ENCODE measurements at regions not wholly inside any gene's neighbourhood (a gene's known extent, or its start where the extent isn't known, plus 50 kb on each side); places are given as distances from the start of the nearest gene placed in this dataset.

DNA sequence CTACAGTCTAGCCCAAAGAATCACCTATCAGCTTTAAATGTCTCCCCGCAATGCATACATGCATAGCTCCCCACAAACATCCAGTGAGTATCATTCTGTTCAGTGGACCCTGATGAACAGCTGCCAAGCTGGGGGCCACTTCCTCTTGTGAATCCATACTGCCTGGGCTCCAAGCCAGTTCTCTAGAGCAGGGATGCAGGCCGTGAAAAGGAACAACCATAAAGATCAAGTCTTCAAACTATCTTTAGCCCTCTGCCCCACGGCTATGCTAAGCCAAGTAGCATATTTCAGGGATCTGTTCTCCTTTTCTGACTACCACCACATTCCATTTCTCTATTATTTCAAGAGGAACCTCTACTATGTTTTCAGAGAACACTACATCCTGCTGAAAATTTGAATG is 191.7 kb upstream of the BTBD3 start:
- H3K27me3 ChIP-seq (ENCODE audit: control insufficient read depth in 2 of 2, insufficient read depth in 1 of 2, low read length in 1 of 2) = no peaks in the 10 kb centered on the region
- H3K9me3 ChIP-seq (ENCODE audit: control insufficient read depth in 2 of 2, insufficient read depth in 1 of 2, low read length in 1 of 2) = no peaks in the 10 kb centered on the region
- H3K36me3 ChIP-seq (ENCODE audit: control insufficient read depth in 2 of 2, insufficient read depth in 2 of 2, low read length in 1 of 2) = no peaks in the 10 kb centered on the region
- DNase-seq (ENCODE audit: low read depth in 6 of 9, low spot score in 9 of 9) = no peak
- 31% methylated on average over 3 of the region's 3 CpGs for WGBS
- no peaks in the 10 kb centered on the region for H3K4me1 ChIP-seq (ENCODE audit: control insufficient read depth in 2 of 2, insufficient read depth in 2 of 2, low read length in 2 of 2)
- H3K27ac ChIP-seq (ENCODE audit: low read depth in 1 of 2, low read length in 1 of 2) = no peak overlapping the region
- H3K4me3 ChIP-seq (ENCODE audit: low read length in 2 of 2) = no peak overlapping the region

DNA sequence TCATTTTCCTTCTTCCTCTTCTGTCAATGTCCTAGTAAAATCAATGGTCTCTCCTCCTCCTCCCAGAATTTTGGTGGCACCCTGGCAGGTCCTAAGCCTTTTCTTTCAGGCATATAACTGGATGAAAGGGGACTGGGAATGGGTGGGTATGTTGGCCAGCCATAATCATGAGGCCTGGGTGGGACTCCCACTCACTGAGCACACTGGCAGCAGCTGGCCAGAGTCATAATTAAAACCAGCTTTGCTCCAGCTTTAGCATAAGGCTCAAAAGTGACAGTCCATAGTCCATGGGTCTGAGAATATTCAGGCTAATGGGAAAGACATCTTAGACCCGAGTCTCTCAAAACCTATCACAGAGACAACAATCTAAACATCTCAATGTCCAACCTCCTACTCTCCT is 190.0 kb upstream of the BTBD3 start:
- no peak for DNase-seq (ENCODE audit: low read depth in 6 of 9, low spot score in 9 of 9)
- no peaks in the 10 kb centered on the region for H3K9me3 ChIP-seq (ENCODE audit: control insufficient read depth in 2 of 2, insufficient read depth in 1 of 2, low read length in 1 of 2)
- H3K27ac ChIP-seq (ENCODE audit: low read depth in 1 of 2, low read length in 1 of 2) = no peak overlapping the region
- H3K4me3 ChIP-seq (ENCODE audit: low read length in 2 of 2) = no peak overlapping the region
- 95% methylated on average over 1 of the region's 1 CpG for WGBS
- H3K36me3 ChIP-seq (ENCODE audit: control insufficient read depth in 2 of 2, insufficient read depth in 2 of 2, low read length in 1 of 2) = no peaks in the 10 kb centered on the region
- no peaks in the 10 kb centered on the region for H3K4me1 ChIP-seq (ENCODE audit: control insufficient read depth in 2 of 2, insufficient read depth in 2 of 2, low read length in 2 of 2)
- H3K27me3 ChIP-seq (ENCODE audit: control insufficient read depth in 2 of 2, insufficient read depth in 1 of 2, low read length in 1 of 2) = no peaks in the 10 kb centered on the region

DNA sequence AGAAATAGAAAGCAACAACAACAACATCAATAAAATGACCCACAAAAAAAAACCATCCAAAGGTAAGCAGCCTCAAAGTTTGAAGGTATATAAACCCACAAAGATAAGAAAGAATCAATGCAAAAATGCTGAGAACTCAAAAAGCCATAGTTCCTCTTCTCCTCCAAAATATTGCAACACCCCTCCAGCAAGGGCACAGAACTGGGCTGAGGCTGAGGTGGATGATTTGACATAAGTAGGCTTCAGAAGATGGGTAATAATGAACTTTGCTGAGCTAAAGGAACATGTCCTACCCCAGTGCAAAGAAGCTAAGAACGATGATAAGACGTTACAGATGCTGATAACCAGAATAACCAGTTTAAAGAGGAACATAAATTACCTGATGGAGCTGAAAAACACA is 188.8 kb upstream of the BTBD3 start:
- Histone ChIP-seq H3K27ac (ENCODE audit: low read depth in 1 of 2, low read length in 1 of 2) (no peak overlapping the region), H3K9me3 (ENCODE audit: control insufficient read depth in 2 of 2, insufficient read depth in 1 of 2, low read length in 1 of 2) (no peaks in the 10 kb centered on the region), H3K4me3 (ENCODE audit: low read length in 2 of 2) (no peak overlapping the region), H3K4me1 (ENCODE audit: control insufficient read depth in 2 of 2, insufficient read depth in 2 of 2, low read length in 2 of 2) (no peaks in the 10 kb centered on the region), H3K27me3 (ENCODE audit: control insufficient read depth in 2 of 2, insufficient read depth in 1 of 2, low read length in 1 of 2) (no peaks in the 10 kb centered on the region), H3K36me3 (ENCODE audit: control insufficient read depth in 2 of 2, insufficient read depth in 2 of 2, low read length in 1 of 2) (no peaks in the 10 kb centered on the region)
- 94% methylated on average over 2 of the region's 2 CpGs for WGBS
- no peak for DNase-seq (ENCODE audit: low read depth in 6 of 9, low spot score in 9 of 9)

DNA sequence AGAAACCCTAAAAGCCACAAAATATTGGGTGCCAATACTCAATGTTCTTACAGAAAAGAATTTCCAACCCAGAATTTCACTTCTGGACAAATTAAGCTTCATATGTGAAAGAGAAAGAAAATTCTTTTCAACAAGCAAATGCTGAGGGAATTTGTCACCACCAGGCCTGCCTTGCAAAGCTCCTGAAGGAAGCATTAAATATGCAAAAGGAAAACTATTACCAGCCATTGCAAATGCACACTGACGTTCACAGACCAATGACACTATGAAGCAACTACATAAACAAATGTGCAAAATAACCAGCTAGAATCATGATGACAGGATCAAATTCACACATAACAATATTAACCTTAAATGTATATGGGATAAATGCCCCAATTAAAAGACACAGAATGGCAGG is 187.9 kb upstream of the BTBD3 start:
- 93% methylated on average over 1 of the region's 1 CpG for WGBS
- H3K9me3 ChIP-seq (ENCODE audit: control insufficient read depth in 2 of 2, insufficient read depth in 1 of 2, low read length in 1 of 2) = no peaks in the 10 kb centered on the region

DNA sequence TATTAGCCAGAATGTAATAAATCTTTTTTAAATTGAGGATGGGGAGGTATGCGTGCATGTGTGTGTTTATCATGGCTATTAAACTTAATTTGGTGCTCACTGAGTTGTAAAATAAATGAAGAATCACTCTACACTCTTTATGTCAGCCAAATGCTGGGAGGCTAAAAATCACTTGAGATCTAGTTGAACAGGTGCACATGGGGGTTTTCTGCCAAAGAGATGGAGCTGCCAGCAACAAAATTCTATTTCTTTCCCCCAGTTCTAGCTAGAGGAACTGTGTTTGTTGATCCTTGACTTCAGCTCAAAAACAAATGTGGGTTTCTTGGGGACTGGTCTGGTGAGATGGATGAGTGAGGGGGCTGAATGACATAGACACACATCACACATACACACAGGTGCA is 183.3 kb upstream of the BTBD3 start:
- Histone ChIP-seq H3K9me3 (ENCODE audit: control insufficient read depth in 2 of 2, insufficient read depth in 1 of 2, low read length in 1 of 2) (no peaks in the 10 kb centered on the region), H3K27ac (ENCODE audit: low read depth in 1 of 2, low read length in 1 of 2) (no peak overlapping the region), H3K36me3 (ENCODE audit: control insufficient read depth in 2 of 2, insufficient read depth in 2 of 2, low read length in 1 of 2) (no peaks in the 10 kb centered on the region), H3K4me3 (ENCODE audit: low read length in 2 of 2) (no peak overlapping the region), H3K27me3 (ENCODE audit: control insufficient read depth in 2 of 2, insufficient read depth in 1 of 2, low read length in 1 of 2) (no peaks in the 10 kb centered on the region), H3K4me1 (ENCODE audit: control insufficient read depth in 2 of 2, insufficient read depth in 2 of 2, low read length in 2 of 2) (no peaks in the 10 kb centered on the region)
- DNase-seq (ENCODE audit: low read depth in 6 of 9, low spot score in 9 of 9) = no peak
- WGBS = 89% methylated on average over 1 of the region's 1 CpG

More for the DNA sequence above, 187.9 kb upstream of the BTBD3 start:
- Histone ChIP-seq H3K27ac (ENCODE audit: low read depth in 1 of 2, low read length in 1 of 2) (no peak overlapping the region), H3K27me3 (ENCODE audit: control insufficient read depth in 2 of 2, insufficient read depth in 1 of 2, low read length in 1 of 2) (no peaks in the 10 kb centered on the region), H3K4me3 (ENCODE audit: low read length in 2 of 2) (no peak overlapping the region), H3K4me1 (ENCODE audit: control insufficient read depth in 2 of 2, insufficient read depth in 2 of 2, low read length in 2 of 2) (no peaks in the 10 kb centered on the region), H3K36me3 (ENCODE audit: control insufficient read depth in 2 of 2, insufficient read depth in 2 of 2, low read length in 1 of 2) (no peaks in the 10 kb centered on the region)
- no peak for DNase-seq (ENCODE audit: low read depth in 6 of 9, low spot score in 9 of 9)

DNA sequence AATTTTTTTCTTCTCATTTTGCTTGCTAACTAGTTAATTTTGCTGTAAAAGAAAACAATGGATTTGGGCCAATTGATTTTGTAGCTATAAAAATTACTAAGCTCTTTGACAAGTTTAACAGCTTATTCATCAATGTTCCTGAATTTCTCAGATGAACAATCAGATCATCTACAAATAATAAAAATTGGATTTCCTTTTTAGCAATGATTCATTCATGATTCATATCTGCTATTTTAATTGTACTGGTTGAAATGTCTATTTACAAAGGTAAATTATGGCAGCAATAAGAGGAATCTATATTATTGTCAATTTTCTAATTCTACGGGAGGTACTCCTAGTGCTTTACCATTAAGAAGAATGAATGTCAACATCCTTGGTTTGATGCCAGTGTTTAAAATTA is 178.8 kb upstream of the BTBD3 start:
- Histone ChIP-seq H3K27me3 (ENCODE audit: control insufficient read depth in 2 of 2, insufficient read depth in 1 of 2, low read length in 1 of 2) (no peaks in the 10 kb centered on the region), H3K9me3 (ENCODE audit: control insufficient read depth in 2 of 2, insufficient read depth in 1 of 2, low read length in 1 of 2) (no peaks in the 10 kb centered on the region), H3K4me1 (ENCODE audit: control insufficient read depth in 2 of 2, insufficient read depth in 2 of 2, low read length in 2 of 2) (no peaks in the 10 kb centered on the region), H3K4me3 (ENCODE audit: low read length in 2 of 2) (no peak overlapping the region), H3K36me3 (ENCODE audit: control insufficient read depth in 2 of 2, insufficient read depth in 2 of 2, low read length in 1 of 2) (no peaks in the 10 kb centered on the region), H3K27ac (ENCODE audit: low read depth in 1 of 2, low read length in 1 of 2) (no peak overlapping the region)
- 99% methylated on average over 1 of the region's 1 CpG for WGBS
- DNase-seq (ENCODE audit: low read depth in 6 of 9, low spot score in 9 of 9) = no peak

DNA sequence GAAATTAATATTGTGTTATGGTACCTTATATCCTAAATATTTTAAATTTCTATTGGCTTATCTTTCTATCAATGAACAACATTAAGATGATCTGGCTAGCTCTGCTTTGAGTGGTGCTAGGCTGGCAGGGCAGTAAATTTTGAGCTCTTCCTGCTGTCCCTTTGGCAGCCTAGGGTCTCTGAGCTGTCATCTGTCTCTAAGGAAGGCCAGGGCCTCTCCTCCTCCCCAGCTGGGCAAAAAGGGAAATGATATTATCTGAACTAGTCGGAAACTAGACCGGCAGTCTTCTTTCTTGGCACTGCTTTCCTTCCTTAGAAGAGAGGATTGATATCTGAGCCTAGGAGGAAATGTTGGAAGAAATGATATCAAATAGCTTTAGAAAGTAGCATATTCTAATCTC is 176.7 kb upstream of the BTBD3 start:
- no peaks in the 10 kb centered on the region for H3K36me3 ChIP-seq (ENCODE audit: control insufficient read depth in 2 of 2, insufficient read depth in 2 of 2, low read length in 1 of 2)
- no peak overlapping the region for H3K4me3 ChIP-seq (ENCODE audit: low read length in 2 of 2)
- DNase-seq (ENCODE audit: low read depth in 6 of 9, low spot score in 9 of 9) = no peak
- H3K27me3 ChIP-seq (ENCODE audit: control insufficient read depth in 2 of 2, insufficient read depth in 1 of 2, low read length in 1 of 2) = no peaks in the 10 kb centered on the region
- H3K27ac ChIP-seq (ENCODE audit: low read depth in 1 of 2, low read length in 1 of 2) = no peak overlapping the region
- no peaks in the 10 kb centered on the region for H3K9me3 ChIP-seq (ENCODE audit: control insufficient read depth in 2 of 2, insufficient read depth in 1 of 2, low read length in 1 of 2)
- WGBS = 24% methylated on average over 2 of the region's 2 CpGs
- H3K4me1 ChIP-seq (ENCODE audit: control insufficient read depth in 2 of 2, insufficient read depth in 2 of 2, low read length in 2 of 2) = no peaks in the 10 kb centered on the region

DNA sequence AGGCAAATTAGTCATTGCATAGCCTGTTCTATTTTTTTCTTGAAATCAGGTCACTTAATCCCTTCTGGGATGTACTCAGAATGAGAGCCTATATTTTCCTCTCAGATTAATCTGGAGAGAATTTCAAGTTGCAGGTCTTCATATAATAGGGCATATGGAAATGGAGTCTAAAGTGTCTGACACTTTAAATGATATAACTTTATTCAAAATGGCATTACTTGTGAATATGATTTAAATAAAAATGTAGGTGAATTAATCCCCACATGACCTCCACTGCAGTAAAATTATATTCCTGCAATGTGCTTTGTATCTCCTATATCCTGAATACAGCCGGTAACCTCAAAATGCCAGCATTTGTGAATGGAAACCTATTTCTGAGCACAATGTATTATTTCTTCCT is 172.5 kb upstream of the BTBD3 start:
- WGBS = 99% methylated on average over 1 of the region's 1 CpG
- no peaks in the 10 kb centered on the region for H3K36me3 ChIP-seq (ENCODE audit: control insufficient read depth in 2 of 2, insufficient read depth in 2 of 2, low read length in 1 of 2)
- no peaks in the 10 kb centered on the region for H3K27me3 ChIP-seq (ENCODE audit: control insufficient read depth in 2 of 2, insufficient read depth in 1 of 2, low read length in 1 of 2)
- DNase-seq (ENCODE audit: low read depth in 6 of 9, low spot score in 9 of 9) = no peak
- H3K27ac ChIP-seq (ENCODE audit: low read depth in 1 of 2, low read length in 1 of 2) = no peak overlapping the region
- no peaks in the 10 kb centered on the region for H3K4me1 ChIP-seq (ENCODE audit: control insufficient read depth in 2 of 2, insufficient read depth in 2 of 2, low read length in 2 of 2)
- H3K9me3 ChIP-seq (ENCODE audit: control insufficient read depth in 2 of 2, insufficient read depth in 1 of 2, low read length in 1 of 2) = no peaks in the 10 kb centered on the region
- H3K4me3 ChIP-seq (ENCODE audit: low read length in 2 of 2) = no peak overlapping the region

DNA sequence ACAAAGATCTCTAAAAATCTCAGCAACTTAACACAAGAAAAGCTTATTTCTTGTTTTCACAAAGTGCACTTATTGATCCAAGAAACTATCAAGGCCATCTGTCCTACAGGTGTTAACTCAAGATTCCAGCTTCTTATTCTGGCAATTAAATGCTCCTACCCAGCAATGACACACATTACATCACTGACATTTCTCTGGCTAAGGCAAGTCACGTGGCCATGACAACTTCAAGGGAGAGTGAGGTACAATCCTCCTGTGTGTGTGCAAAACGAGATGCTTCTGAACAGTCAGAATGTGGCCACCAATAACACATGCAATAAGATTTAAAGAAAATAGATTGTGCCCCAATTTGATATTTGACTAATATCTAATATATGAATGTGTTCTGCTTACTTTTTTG is 169.3 kb upstream of the BTBD3 start:
- Histone ChIP-seq H3K4me3 (ENCODE audit: low read length in 2 of 2) (no peak overlapping the region), H3K27me3 (ENCODE audit: control insufficient read depth in 2 of 2, insufficient read depth in 1 of 2, low read length in 1 of 2) (no peaks in the 10 kb centered on the region), H3K9me3 (ENCODE audit: control insufficient read depth in 2 of 2, insufficient read depth in 1 of 2, low read length in 1 of 2) (no peaks in the 10 kb centered on the region), H3K36me3 (ENCODE audit: control insufficient read depth in 2 of 2, insufficient read depth in 2 of 2, low read length in 1 of 2) (no peaks in the 10 kb centered on the region), H3K4me1 (ENCODE audit: control insufficient read depth in 2 of 2, insufficient read depth in 2 of 2, low read length in 2 of 2) (no peaks in the 10 kb centered on the region), H3K27ac (ENCODE audit: low read depth in 1 of 2, low read length in 1 of 2) (no peak overlapping the region)
- no peak for DNase-seq (ENCODE audit: low read depth in 6 of 9, low spot score in 9 of 9)
- WGBS = 89% methylated on average over 2 of the region's 2 CpGs

DNA sequence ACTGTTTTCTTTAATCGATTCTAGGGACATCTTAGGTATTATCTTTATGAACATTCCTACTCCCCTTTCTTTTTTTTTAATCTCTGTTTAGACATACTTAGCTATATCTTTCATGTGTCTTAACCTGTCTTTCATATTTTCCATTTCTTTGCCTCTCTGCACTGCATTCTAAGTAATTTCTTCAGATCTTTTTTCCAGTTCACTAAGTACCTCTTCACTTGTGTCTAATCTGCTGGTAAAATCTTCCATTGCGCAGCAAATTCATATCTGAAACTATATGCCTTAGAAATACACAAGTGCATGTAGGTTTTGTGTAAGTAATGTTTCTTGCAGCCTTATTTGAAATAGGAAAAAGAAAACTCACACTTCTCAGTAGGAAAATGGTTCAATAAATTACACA is 165.4 kb upstream of the BTBD3 start:
- Histone ChIP-seq H3K4me1 (ENCODE audit: control insufficient read depth in 2 of 2, insufficient read depth in 2 of 2, low read length in 2 of 2) (no peaks in the 10 kb centered on the region), H3K9me3 (ENCODE audit: control insufficient read depth in 2 of 2, insufficient read depth in 1 of 2, low read length in 1 of 2) (no peaks in the 10 kb centered on the region), H3K27me3 (ENCODE audit: control insufficient read depth in 2 of 2, insufficient read depth in 1 of 2, low read length in 1 of 2) (no peaks in the 10 kb centered on the region), H3K36me3 (ENCODE audit: control insufficient read depth in 2 of 2, insufficient read depth in 2 of 2, low read length in 1 of 2) (no peaks in the 10 kb centered on the region), H3K4me3 (ENCODE audit: low read length in 2 of 2) (no peak overlapping the region), H3K27ac (ENCODE audit: low read depth in 1 of 2, low read length in 1 of 2) (no peak overlapping the region)
- WGBS = 94% methylated on average over 2 of the region's 2 CpGs
- no peak for DNase-seq (ENCODE audit: low read depth in 6 of 9, low spot score in 9 of 9)
